PFSK-1 (cell line): ENCODE measurements at regions not wholly inside any gene's neighbourhood (a gene's known extent, or its start where the extent isn't known, plus 50 kb on each side); places are given as distances from the start of the nearest gene placed in this dataset.

Experiments used
- POLR2AphosphoS5 ChIP-seq: IDR thresholded peaks from 2 replicates; pipeline ENCODE4 v1.6.1; 2012; ENCODE audit warnings: low read depth, mild to moderate bottlenecking, control low read depth, low read length, moderate library complexity
- REST ChIP-seq, 2 experiments: IDR thresholded peaks; 2 replicates each; pipeline versions ENCODE4 v1.6.1 to v1.8.0; 2011 to 2012; ENCODE audit warnings: low read depth in 2 of 2, low read length in 2 of 2, control low read depth in 1 of 2, inconsistent platforms in 1 of 2, mild to moderate bottlenecking in 1 of 2, moderate library complexity in 1 of 2; ENCODE audit not compliant: insufficient read depth in 1 of 2
- SIN3A ChIP-seq: IDR thresholded peaks from 2 replicates; pipeline ENCODE4 v1.6.1; 2012; ENCODE audit warnings: mild to moderate bottlenecking, low read length, moderate library complexity, borderline replicate concordance; ENCODE audit not compliant: insufficient read depth
- TAF1 ChIP-seq: IDR thresholded peaks from 2 replicates; pipeline ENCODE4 v1.6.1; 2012; ENCODE audit warnings: low read length, control low read depth, borderline replicate concordance; ENCODE audit not compliant: insufficient read depth

- TF ChIP-seq REST (IDR thresholded peaks at IDR 0.05; ENCODE audit: insufficient read depth in 1 of 2, low read depth in 2 of 2, low read length in 2 of 2) (no peak), SIN3A (no peak), POLR2AphosphoS5 (no peak), TAF1 (no peak)
Observed at GRCh38 chr12:115763376-115763775, 514.1 kb downstream of the MED13L start.
